ENCODE measurements at regions not wholly inside any gene's neighbourhood (a gene's known extent, or its start where the extent isn't known, plus 50 kb on each side); places are given as distances from the start of the nearest gene placed in this dataset.
A peak's percentile ranks its signal among the peaks of the same experiment; 100 is the strongest.

DNA sequence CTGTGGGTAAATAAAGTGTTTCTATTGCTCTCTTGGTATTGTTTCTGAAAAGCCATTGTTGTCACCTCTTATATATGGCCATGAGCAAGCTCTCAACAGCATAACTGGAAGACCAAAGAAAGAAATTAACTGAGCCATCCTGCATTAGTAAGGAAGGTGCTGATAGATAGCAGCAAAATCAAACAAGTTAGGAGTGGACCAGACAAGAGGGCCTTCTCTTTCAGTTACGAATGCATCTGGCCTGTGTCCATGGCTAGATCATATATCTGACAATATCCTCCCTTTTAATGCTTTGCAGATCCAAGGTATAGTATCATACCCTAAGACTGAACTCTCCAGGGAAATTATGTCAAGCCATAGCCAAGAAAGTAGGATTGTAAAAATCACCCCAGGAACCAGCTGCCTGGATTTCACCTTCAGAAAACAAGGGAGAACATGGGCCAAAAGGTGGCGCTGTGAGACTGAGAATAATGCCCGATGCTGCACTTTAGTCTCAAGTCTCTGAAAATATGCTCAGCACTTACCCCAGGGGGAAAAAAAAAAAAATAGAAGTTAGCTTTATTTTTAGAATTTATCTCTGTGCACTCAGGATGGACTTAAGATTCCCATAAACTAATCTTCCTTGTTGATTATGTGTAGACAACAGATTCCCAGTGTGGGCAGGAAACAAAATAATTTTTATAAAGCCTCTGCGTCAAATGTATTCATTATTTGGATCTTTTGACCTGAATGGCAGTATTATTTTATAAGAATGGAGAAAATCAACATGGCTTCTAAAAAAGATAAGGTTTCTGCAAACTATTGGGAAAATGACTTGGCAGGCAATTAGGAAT is 415.1 kb downstream of the ETS1 start:
- Histone ChIP-seq H4K20me1 (ENCODE audit: insufficient read depth, low read length) (no peaks in the 10 kb centered on the region), H2AFZ (ENCODE audit: low read depth, low read length) (no peak overlapping the region), H3K27me3 (ENCODE audit: low read depth, low read length) (peaks cover 21% of the 10 kb centered on the region), H3K4me3 (ENCODE audit: low read length) (no peak overlapping the region), H3K4me2 (ENCODE audit: low read length) (no peak overlapping the region), H3K27ac (ENCODE audit: low read length) (no peak overlapping the region), H3K9ac (ENCODE audit: low read length) (no peak overlapping the region), H3K36me3 (replicated peaks; ENCODE audit: low read depth, low read length) (no peaks in the 10 kb centered on the region), H3K9me3 (ENCODE audit: insufficient read depth, low read length) (no peaks in the 10 kb centered on the region), H3K4me1 (ENCODE audit: low read length) (no peaks in the 10 kb centered on the region), H3K79me2 (ENCODE audit: low read length) (no peaks in the 10 kb centered on the region)
- peak; percentile 84 for TF ChIP-seq CTCF (IDR thresholded peaks at IDR 0.05; ENCODE audit: low read depth, low read length)
- no peak for TF ChIP-seq EZH2phosphoT487 (IDR thresholded peaks at IDR 0.05; ENCODE audit: low read depth)

DNA sequence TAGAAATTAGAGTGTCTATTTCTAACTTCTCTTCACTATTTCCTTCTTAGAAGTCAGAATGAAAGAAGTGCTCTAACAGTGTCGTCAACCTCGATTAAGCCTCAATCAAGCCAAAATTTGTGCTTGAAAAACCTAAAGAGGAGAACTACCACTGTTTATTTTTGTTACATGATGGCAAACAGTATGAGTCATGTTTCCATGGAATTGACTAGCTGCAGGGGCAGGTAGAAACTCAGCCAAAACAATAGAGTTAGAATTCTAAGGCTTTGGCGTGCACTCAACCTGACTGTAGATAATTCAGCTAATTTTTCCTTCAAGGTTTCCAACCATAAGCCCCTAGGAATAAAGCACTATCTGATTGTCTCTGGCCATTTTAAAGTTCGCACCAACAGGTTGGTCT is 415.9 kb downstream of the ETS1 start:
- Histone ChIP-seq H3K9ac (ENCODE audit: low read length) (no peak overlapping the region), H3K4me1 (ENCODE audit: low read length) (no peaks in the 10 kb centered on the region), H3K4me3 (ENCODE audit: low read length) (no peak overlapping the region), H3K9me3 (ENCODE audit: insufficient read depth, low read length) (no peaks in the 10 kb centered on the region), H3K4me2 (ENCODE audit: low read length) (no peak overlapping the region), H3K36me3 (replicated peaks; ENCODE audit: low read depth, low read length) (no peaks in the 10 kb centered on the region), H3K27me3 (ENCODE audit: low read depth, low read length) (peaks cover 26% of the 10 kb centered on the region), H2AFZ (ENCODE audit: low read depth, low read length) (no peak overlapping the region), H3K79me2 (ENCODE audit: low read length) (no peaks in the 10 kb centered on the region), H3K27ac (ENCODE audit: low read length) (no peak overlapping the region), H4K20me1 (ENCODE audit: insufficient read depth, low read length) (no peaks in the 10 kb centered on the region)
- TF ChIP-seq EZH2phosphoT487 (IDR thresholded peaks at IDR 0.05; ENCODE audit: low read depth): no peak
- no peak for TF ChIP-seq CTCF (IDR thresholded peaks at IDR 0.05; ENCODE audit: low read depth, low read length)

GRCh38 chr11:128165572-128165971 is 421.8 kb downstream of the ETS1 start:
- Histone ChIP-seq H3K27ac (ENCODE audit: low read length) (no peak overlapping the region), H3K9ac (ENCODE audit: low read length) (no peak overlapping the region), H4K20me1 (ENCODE audit: insufficient read depth, low read length) (no peaks in the 10 kb centered on the region), H3K4me3 (ENCODE audit: low read length) (no peak overlapping the region), H3K4me2 (ENCODE audit: low read length) (no peak overlapping the region), H3K36me3 (replicated peaks; ENCODE audit: low read depth, low read length) (no peaks in the 10 kb centered on the region), H2AFZ (ENCODE audit: low read depth, low read length) (no peak overlapping the region), H3K27me3 (ENCODE audit: low read depth, low read length) (peaks cover 26% of the 10 kb centered on the region), H3K9me3 (ENCODE audit: insufficient read depth, low read length) (no peaks in the 10 kb centered on the region), H3K4me1 (ENCODE audit: low read length) (no peaks in the 10 kb centered on the region), H3K79me2 (ENCODE audit: low read length) (no peaks in the 10 kb centered on the region)
- TF ChIP-seq CTCF (IDR thresholded peaks at IDR 0.05; ENCODE audit: low read depth, low read length): no peak
- no peak for TF ChIP-seq EZH2phosphoT487 (IDR thresholded peaks at IDR 0.05; ENCODE audit: low read depth)

GRCh38 chr11:128164080-128164741 is 423.1 kb downstream of the ETS1 start:
- H2AFZ ChIP-seq (ENCODE audit: low read depth, low read length): no peak overlapping the region
- no peaks in the 10 kb centered on the region for H3K4me1 ChIP-seq (ENCODE audit: low read length)
- no peak overlapping the region for H3K4me2 ChIP-seq (ENCODE audit: low read length)
- no peak overlapping the region for H3K27ac ChIP-seq (ENCODE audit: low read length)
- no peaks in the 10 kb centered on the region for H4K20me1 ChIP-seq (ENCODE audit: insufficient read depth, low read length)
- H3K9ac ChIP-seq (ENCODE audit: low read length): no peak overlapping the region
- peaks cover 27% of the 10 kb centered on the region for H3K27me3 ChIP-seq (ENCODE audit: low read depth, low read length)
- H3K9me3 ChIP-seq (ENCODE audit: insufficient read depth, low read length): no peaks in the 10 kb centered on the region
- no peaks in the 10 kb centered on the region for H3K36me3 ChIP-seq (replicated peaks; ENCODE audit: low read depth, low read length)
- no peaks in the 10 kb centered on the region for H3K79me2 ChIP-seq (ENCODE audit: low read length)
- H3K4me3 ChIP-seq (ENCODE audit: low read length): no peak overlapping the region
- TF ChIP-seq CTCF (IDR thresholded peaks at IDR 0.05; ENCODE audit: low read depth, low read length) (no peak), EZH2phosphoT487 (IDR thresholded peaks at IDR 0.05; ENCODE audit: low read depth) (no peak)

All from OCI-LY3 (cell line).